H9 (cell line): ENCODE measurements at regions not wholly inside any gene's neighbourhood (a gene's known extent, or its start where the extent isn't known, plus 50 kb on each side); places are given as distances from the start of the nearest gene placed in this dataset.

Experiments used
- DNase-seq: peaks from one replicate; pipeline ENCODE4 v3.0.0-alpha.2; 2017
- H2AFZ ChIP-seq: one replicate; pipeline ENCODE4 v1.6.1; 2013; ENCODE audit warnings: mild to moderate bottlenecking, low read length, control low read depth, moderate library complexity
- H2AK5ac ChIP-seq: 2 replicates; pipeline ENCODE4 v1.6.1; 2013; ENCODE audit warnings: low read length, control low read depth, mixed read lengths; ENCODE audit not compliant: insufficient read length
- H2BK120ac ChIP-seq: one replicate; pipeline ENCODE4 v1.6.1; 2013; ENCODE audit warnings: low read depth, mild to moderate bottlenecking, low read length, control low read depth, inconsistent platforms; ENCODE audit not compliant: poor library complexity, severe bottlenecking
- H2BK12ac ChIP-seq: 2 replicates; pipeline ENCODE4 v1.6.1; 2013; ENCODE audit warnings: low read length, control low read depth, mixed read lengths, low read depth; ENCODE audit not compliant: insufficient read length
- H2BK15ac ChIP-seq: 2 replicates; pipeline ENCODE4 v1.6.1; 2013; ENCODE audit warnings: low read depth, low read length, control low read depth
- H2BK20ac ChIP-seq: one replicate; pipeline ENCODE4 v1.6.1; 2013; ENCODE audit warnings: low read depth, mild to moderate bottlenecking, low read length, control low read depth, inconsistent platforms; ENCODE audit not compliant: poor library complexity, severe bottlenecking
- H2BK5ac ChIP-seq: 2 replicates; pipeline ENCODE4 v1.6.1; 2013; ENCODE audit warnings: low read length, control low read depth, mixed read lengths; ENCODE audit not compliant: insufficient read length
- H3K14ac ChIP-seq: 2 replicates; pipeline ENCODE4 v1.6.1; 2013; ENCODE audit warnings: low read length, control low read depth; ENCODE audit not compliant: insufficient read depth
- H3K18ac ChIP-seq: 2 replicates; pipeline ENCODE4 v1.6.1; 2013; ENCODE audit warnings: low read depth, mild to moderate bottlenecking, mixed read lengths, low read length, control low read depth; ENCODE audit not compliant: insufficient read length
- H3K23ac ChIP-seq: 2 replicates; pipeline ENCODE4 v1.6.1; 2013; ENCODE audit warnings: low read length, control low read depth, mixed read lengths, low read depth; ENCODE audit not compliant: insufficient read length
- H3K23me2 ChIP-seq: 2 replicates; pipeline ENCODE4 v1.6.1; 2013; ENCODE audit warnings: low read depth, mild to moderate bottlenecking, mixed read lengths, low read length, control low read depth; ENCODE audit not compliant: insufficient read length, poor library complexity, severe bottlenecking
- H3K27ac ChIP-seq: 2 replicates; pipeline ENCODE4 v1.5.1; 2013; ENCODE audit warnings: low read length, control low read depth, mixed read lengths, low read depth; ENCODE audit not compliant: insufficient read length
- H3K27me3 ChIP-seq: 2 replicates; pipeline ENCODE4 v1.6.1; 2013; ENCODE audit warnings: low read length, control low read depth, inconsistent platforms; ENCODE audit not compliant: insufficient read depth
- H3K4ac ChIP-seq: 2 replicates; pipeline ENCODE4 v1.6.1; 2013; ENCODE audit warnings: low read depth, mild to moderate bottlenecking, control low read depth, inconsistent platforms, low read length, moderate library complexity
- H3K4me1 ChIP-seq: 2 replicates; pipeline ENCODE4 v1.6.1; 2013; ENCODE audit warnings: low read length, control low read depth, inconsistent platforms; ENCODE audit not compliant: insufficient read depth
- H3K4me2 ChIP-seq: 2 replicates; pipeline ENCODE4 v1.6.1; 2013; ENCODE audit warnings: low read length, control low read depth, mixed read lengths; ENCODE audit not compliant: insufficient read length, insufficient read depth
- H3K56ac ChIP-seq: 2 replicates; pipeline ENCODE4 v1.6.1; 2013; ENCODE audit warnings: low read depth, mild to moderate bottlenecking, mixed read lengths, low read length, control low read depth; ENCODE audit not compliant: insufficient read length
- H3K79me1 ChIP-seq: 2 replicates; pipeline ENCODE4 v1.6.1; 2013; ENCODE audit warnings: low read depth, mild to moderate bottlenecking, moderate library complexity, low read length, control low read depth, inconsistent platforms; ENCODE audit not compliant: insufficient read depth, poor library complexity, severe bottlenecking
- H3K79me2 ChIP-seq: 2 replicates; pipeline ENCODE4 v1.6.1; 2013; ENCODE audit warnings: low read length, control low read depth, inconsistent platforms; ENCODE audit not compliant: insufficient read depth
- H3K9ac ChIP-seq: 2 replicates; pipeline ENCODE4 v1.6.1; 2013; ENCODE audit warnings: low read length, control low read depth, mixed read lengths; ENCODE audit not compliant: insufficient read length; ENCODE audit errors: extremely low read depth
- H3K9me3 ChIP-seq: one replicate; pipeline ENCODE4 v1.6.1; 2013; ENCODE audit warnings: low read depth, low read length, inconsistent platforms; ENCODE audit not compliant: control insufficient read depth
- H3T11ph ChIP-seq: one replicate; pipeline ENCODE4 v1.6.1; 2013; ENCODE audit warnings: mild to moderate bottlenecking, low read length, control low read depth, inconsistent platforms
- H4K20me1 ChIP-seq: one replicate; pipeline ENCODE4 v1.6.1; 2013; ENCODE audit not compliant: control insufficient read depth, insufficient read length, insufficient read depth
- H4K5ac ChIP-seq: 2 replicates; pipeline ENCODE4 v1.6.1; 2013; ENCODE audit warnings: low read depth, mild to moderate bottlenecking, mixed read lengths, low read length, control low read depth; ENCODE audit not compliant: insufficient read length
- H4K8ac ChIP-seq: replicated peaks from 2 replicates; pipeline ENCODE4 v1.6.1; 2013; ENCODE audit warnings: low read length, control low read depth, mixed read lengths, low read depth; ENCODE audit not compliant: insufficient read length
- H4K91ac ChIP-seq: 2 replicates; pipeline ENCODE4 v1.6.1; 2013; ENCODE audit warnings: low read depth, mild to moderate bottlenecking, moderate library complexity, mixed read lengths, low read length, control low read depth; ENCODE audit not compliant: insufficient read length
- H3K27ac Mint-ChIP-seq, 3 experiments: 2 replicates in 2 of 3; 3 replicates in 1 of 3; pipeline ENCODE4 v1.8.0; 2020 to 2021; ENCODE audit warnings: mixed read lengths in 3 of 3, mild to moderate bottlenecking in 1 of 3, moderate library complexity in 1 of 3
- H3K27me3 Mint-ChIP-seq: 2 replicates; pipeline ENCODE4 v1.8.0; 2021; ENCODE audit warnings: low read depth, mild to moderate bottlenecking, moderate library complexity, mixed read lengths
- H3K36me3 Mint-ChIP-seq, 3 experiments: 2 replicates in 2 of 3; 3 replicates in 1 of 3; pipeline ENCODE4 v1.8.0; 2020 to 2021; ENCODE audit warnings: low read depth in 3 of 3, mixed read lengths in 3 of 3; ENCODE audit not compliant: insufficient read depth in 1 of 3
- H3K4me1 Mint-ChIP-seq, 2 experiments: 2 replicates each; pipeline ENCODE4 v1.8.0; 2020; ENCODE audit warnings: mixed read lengths in 2 of 2
- H3K4me3 Mint-ChIP-seq, 2 experiments: 2 replicates in 1 of 2; 3 replicates in 1 of 2; pipeline ENCODE4 v1.8.0; 2020 to 2021; ENCODE audit warnings: mild to moderate bottlenecking in 2 of 2, mixed read lengths in 2 of 2, moderate library complexity in 1 of 2
- H3K9me3 Mint-ChIP-seq, 2 experiments: 2 replicates in 1 of 2; 3 replicates in 1 of 2; pipeline ENCODE4 v1.8.0; 2020; ENCODE audit warnings: mild to moderate bottlenecking in 2 of 2, mixed read lengths in 2 of 2, moderate library complexity in 1 of 2
- TF ChIP-seq, protein P1 (sequence below): fragments of 200-600 bp; sonication (generic); conservative IDR thresholded peaks from 3 replicates; pipeline ENCODE4 v1.8.0; 2021; ENCODE audit warnings: antibody characterized with exemption, mild to moderate bottlenecking

DNA sequence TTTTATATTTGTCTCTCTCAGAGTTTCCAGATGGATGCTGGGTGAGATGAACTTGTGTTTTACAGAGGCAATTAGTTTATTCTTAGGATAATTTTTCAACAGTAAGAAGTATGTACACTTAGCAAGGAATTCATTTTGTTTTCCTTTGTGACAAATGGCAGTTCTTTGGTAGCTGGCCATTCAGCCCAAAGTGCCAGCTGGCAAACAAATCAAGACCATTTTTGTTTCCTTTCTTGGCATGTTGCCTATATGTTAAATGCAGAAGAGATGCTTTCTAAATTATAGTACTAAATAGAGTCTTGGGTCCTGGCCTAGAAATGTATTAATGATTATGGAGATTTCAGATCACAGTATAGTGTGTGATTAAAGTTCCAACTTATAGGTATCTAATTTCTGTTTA is 337.1 kb downstream of the CNTNAP4 start:
- H2BK120ac ChIP-seq = no peak overlapping the region
- H3K14ac ChIP-seq = no peak overlapping the region
- Mint-ChIP-seq H3K9me3 (no peaks in the 10 kb centered on the region), H3K4me3 (no peak overlapping the region), H3K27ac (no peak overlapping the region), H3K27me3 (peaks cover 2% of the 10 kb centered on the region; the same call in 1 of the 2 replicates), H3K36me3 (no peaks in the 10 kb centered on the region), H3K4me1 (no peaks in the 10 kb centered on the region)
- no peaks in the 10 kb centered on the region for H3K9me3 ChIP-seq
- no peak overlapping the region for H2AK5ac ChIP-seq
- no peaks in the 10 kb centered on the region for H3K4me1 ChIP-seq
- H3K4ac ChIP-seq = no peak overlapping the region
- no peak overlapping the region for H4K91ac ChIP-seq
- no peak overlapping the region for H4K8ac ChIP-seq
- H2BK5ac ChIP-seq = no peak overlapping the region
- no peaks in the 10 kb centered on the region for H3K27me3 ChIP-seq
- H2BK20ac ChIP-seq = no peak overlapping the region
- DNase-seq = no peak
- H3T11ph ChIP-seq = no peak overlapping the region
- no peak overlapping the region for H4K5ac ChIP-seq
- H3K56ac ChIP-seq = no peak overlapping the region
- no peaks in the 10 kb centered on the region for H4K20me1 ChIP-seq
- H2BK15ac ChIP-seq = no peak overlapping the region
- H3K4me2 ChIP-seq = no peak overlapping the region
- no peak overlapping the region for H2BK12ac ChIP-seq
- H3K79me2 ChIP-seq = no peaks in the 10 kb centered on the region
- H3K23ac ChIP-seq = no peak overlapping the region
- no peak overlapping the region for H3K18ac ChIP-seq
- H3K79me1 ChIP-seq = no peaks in the 10 kb centered on the region
- H3K23me2 ChIP-seq = no peaks in the 10 kb centered on the region
- TF ChIP-seq, protein P1, sequence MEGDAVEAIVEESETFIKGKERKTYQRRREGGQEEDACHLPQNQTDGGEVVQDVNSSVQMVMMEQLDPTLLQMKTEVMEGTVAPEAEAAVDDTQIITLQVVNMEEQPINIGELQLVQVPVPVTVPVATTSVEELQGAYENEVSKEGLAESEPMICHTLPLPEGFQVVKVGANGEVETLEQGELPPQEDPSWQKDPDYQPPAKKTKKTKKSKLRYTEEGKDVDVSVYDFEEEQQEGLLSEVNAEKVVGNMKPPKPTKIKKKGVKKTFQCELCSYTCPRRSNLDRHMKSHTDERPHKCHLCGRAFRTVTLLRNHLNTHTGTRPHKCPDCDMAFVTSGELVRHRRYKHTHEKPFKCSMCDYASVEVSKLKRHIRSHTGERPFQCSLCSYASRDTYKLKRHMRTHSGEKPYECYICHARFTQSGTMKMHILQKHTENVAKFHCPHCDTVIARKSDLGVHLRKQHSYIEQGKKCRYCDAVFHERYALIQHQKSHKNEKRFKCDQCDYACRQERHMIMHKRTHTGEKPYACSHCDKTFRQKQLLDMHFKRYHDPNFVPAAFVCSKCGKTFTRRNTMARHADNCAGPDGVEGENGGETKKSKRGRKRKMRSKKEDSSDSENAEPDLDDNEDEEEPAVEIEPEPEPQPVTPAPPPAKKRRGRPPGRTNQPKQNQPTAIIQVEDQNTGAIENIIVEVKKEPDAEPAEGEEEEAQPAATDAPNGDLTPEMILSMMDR = no peak
- H2AFZ ChIP-seq = no peak overlapping the region
- no peak overlapping the region for H3K27ac ChIP-seq
- H3K9ac ChIP-seq = no peak overlapping the region
